DOHH2 (cell line): ENCODE measurements at regions not wholly inside any gene's neighbourhood (a gene's known extent, or its start where the extent isn't known, plus 50 kb on each side); places are given as distances from the start of the nearest gene placed in this dataset.

Source experiments
- H3F3A ChIP-seq: fragments of 200-600 bp; sonication (generic), shearing (Covaris generic); 2 replicates; pipeline ENCODE4 v1.6.0; 2016; ENCODE audit warnings: antibody characterized with exemption, mild to moderate bottlenecking; ENCODE audit not compliant: control insufficient read depth, insufficient read depth
- H3K27ac ChIP-seq: fragments of 200-600 bp; sonication (generic); 2 replicates; pipeline ENCODE4 v1.5.1; 2014; ENCODE audit warnings: low read depth, mild to moderate bottlenecking, low read length, moderate library complexity
- H3K27me3 ChIP-seq: fragments of 200-600 bp; sonication (generic); 2 replicates; pipeline ENCODE4 v1.6.1; 2014; ENCODE audit warnings: mild to moderate bottlenecking, low read length, mixed read lengths; ENCODE audit not compliant: control insufficient read depth
- H3K36me3 ChIP-seq: fragments of 200-600 bp; sonication (generic); 2 replicates; pipeline ENCODE4 v1.6.1; 2014; ENCODE audit warnings: mild to moderate bottlenecking, low read length, moderate library complexity, mixed read lengths; ENCODE audit not compliant: control insufficient read depth
- H3K4me1 ChIP-seq: fragments of 200-600 bp; sonication (generic); 2 replicates; pipeline ENCODE4 v1.6.1; 2014; ENCODE audit warnings: mild to moderate bottlenecking, low read length, mixed read lengths; ENCODE audit not compliant: control insufficient read depth
- H3K4me2 ChIP-seq: fragments of 200-600 bp; sonication (generic); 2 replicates; pipeline ENCODE4 v1.6.0; 2014; ENCODE audit warnings: mild to moderate bottlenecking, low read length, moderate library complexity
- H3K4me3 ChIP-seq: fragments of 200-600 bp; sonication (generic); 2 replicates; pipeline ENCODE4 v1.5.1; 2014; ENCODE audit warnings: mild to moderate bottlenecking, low read length, mixed read lengths
- H3K79me2 ChIP-seq: fragments of 200-600 bp; sonication (generic); 2 replicates; pipeline ENCODE4 v1.6.1; 2014; ENCODE audit warnings: mild to moderate bottlenecking, low read length, mixed read lengths; ENCODE audit not compliant: control insufficient read depth
- H3K9me2 ChIP-seq: fragments of 200-600 bp; sonication (generic); replicated peaks from 2 replicates; pipeline ENCODE4 v1.6.1; 2014; ENCODE audit warnings: mild to moderate bottlenecking, low read length, mixed read lengths; ENCODE audit not compliant: control insufficient read depth
- H3K9me3 ChIP-seq: fragments of 200-600 bp; sonication (generic); 2 replicates; pipeline ENCODE4 v1.6.1; 2014; ENCODE audit warnings: antibody characterized with exemption, low read length, mixed read lengths; ENCODE audit not compliant: control insufficient read depth, insufficient read depth
- H4K20me1 ChIP-seq: fragments of 200-600 bp; sonication (generic); 2 replicates; pipeline ENCODE4 v1.6.0; 2014; ENCODE audit warnings: low read depth, mild to moderate bottlenecking, antibody characterized with exemption, low read length, moderate library complexity; ENCODE audit not compliant: control insufficient read depth, insufficient read depth
- CTCF ChIP-seq: fragments of 200-600 bp; sonication (generic); IDR thresholded peaks from one replicate; pipeline ENCODE4 v1.5.1; 2014; ENCODE audit warnings: antibody characterized with exemption, mild to moderate bottlenecking, low read depth, low read length; ENCODE audit not compliant: poor library complexity, severe bottlenecking
- EZH2phosphoT487 ChIP-seq: fragments of 200-600 bp; sonication (generic); IDR thresholded peaks from 2 replicates; pipeline ENCODE4 v1.6.1; 2017; ENCODE audit warnings: borderline replicate concordance, mild to moderate bottlenecking, antibody characterized with exemption, low read length, moderate library complexity, mixed read lengths

GRCh38 chr17:56679777-56680422, 86.4 kb downstream of the NOG start:
- no peak for TF ChIP-seq CTCF
- no peak for TF ChIP-seq EZH2phosphoT487
- H3K79me2 ChIP-seq, result no peaks in the 10 kb centered on the region
- H3K9me3 ChIP-seq, result no peaks in the 10 kb centered on the region
- H4K20me1 ChIP-seq, result no peaks in the 10 kb centered on the region
- H3F3A ChIP-seq, result no peaks in the 10 kb centered on the region
- no peaks in the 10 kb centered on the region for H3K9me2 ChIP-seq
- no peak overlapping the region for H3K4me3 ChIP-seq
- no peaks in the 10 kb centered on the region for H3K4me1 ChIP-seq
- peaks cover 21% of the 10 kb centered on the region for H3K27me3 ChIP-seq
- no peak overlapping the region for H3K4me2 ChIP-seq
- H3K27ac ChIP-seq, result no peak overlapping the region
- H3K36me3 ChIP-seq, result no peaks in the 10 kb centered on the region

- Histone ChIP-seq H3K27ac (no peak overlapping the region), H4K20me1 (no peaks in the 10 kb centered on the region), H3K27me3 (peaks cover 21% of the 10 kb centered on the region), H3K4me2 (no peak overlapping the region), H3K36me3 (no peaks in the 10 kb centered on the region), H3K4me3 (no peak overlapping the region), H3K79me2 (no peaks in the 10 kb centered on the region), H3K4me1 (no peaks in the 10 kb centered on the region), H3K9me3 (no peaks in the 10 kb centered on the region), H3F3A (no peaks in the 10 kb centered on the region), H3K9me2 (no peaks in the 10 kb centered on the region)
- TF ChIP-seq CTCF (no peak), EZH2phosphoT487 (no peak)
Measured at GRCh38 chr17:56680676-56681075, 87.2 kb downstream of the NOG start.

- no peaks in the 10 kb centered on the region for H3K9me2 ChIP-seq
- H3K27me3 ChIP-seq, result peaks cover 18% of the 10 kb centered on the region
- TF ChIP-seq EZH2phosphoT487, result no peak
- no peak for TF ChIP-seq CTCF
- no peaks in the 10 kb centered on the region for H3F3A ChIP-seq
- H3K27ac ChIP-seq, result no peak overlapping the region
- H3K79me2 ChIP-seq, result no peaks in the 10 kb centered on the region
- H4K20me1 ChIP-seq, result no peaks in the 10 kb centered on the region
- H3K9me3 ChIP-seq, result no peaks in the 10 kb centered on the region
- H3K36me3 ChIP-seq, result no peaks in the 10 kb centered on the region
- H3K4me1 ChIP-seq, result no peaks in the 10 kb centered on the region
- H3K4me3 ChIP-seq, result no peak overlapping the region
- no peak overlapping the region for H3K4me2 ChIP-seq
Measured at GRCh38 chr17:56681561-56682266, 88.2 kb downstream of the NOG start.
